ENCODE measurements at regions not wholly inside any gene's neighbourhood (a gene's known extent, or its start where the extent isn't known, plus 50 kb on each side); places are given as distances from the start of the nearest gene placed in this dataset.

DNA sequence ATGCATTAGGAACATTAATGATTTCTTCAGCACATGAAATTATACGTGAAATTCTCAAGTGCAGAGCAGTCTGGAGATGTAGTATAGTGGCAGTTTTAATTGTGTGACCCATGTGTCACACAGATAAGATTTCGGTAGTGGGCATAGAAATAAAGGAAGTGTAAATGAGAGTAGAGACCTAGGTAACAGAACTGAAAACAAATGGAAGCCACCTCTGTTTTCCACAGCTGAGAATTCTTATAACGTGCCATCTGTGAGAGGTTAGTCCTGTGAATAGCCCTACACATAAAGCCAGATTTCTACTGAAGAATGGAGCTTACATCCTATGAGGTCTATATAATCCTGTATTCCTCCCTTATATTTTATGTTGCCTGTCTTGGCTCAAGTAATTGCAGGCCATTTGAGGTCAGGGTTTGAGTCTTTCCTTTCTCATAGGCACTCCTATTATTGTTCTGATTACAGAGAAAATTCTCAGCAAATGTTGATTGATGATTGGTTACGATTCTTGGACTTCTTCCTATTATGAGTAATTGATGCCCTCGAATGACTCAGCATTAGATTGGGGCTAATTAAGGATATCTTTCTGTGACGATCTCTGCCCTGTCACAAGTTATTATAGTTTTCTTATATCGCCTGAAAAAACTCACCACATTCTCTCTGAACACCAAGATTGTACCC is 258.2 kb downstream of the KIF20B start:
- no peak for TF ChIP-seq POLR2A (IDR thresholded peaks at IDR 0.05)
- no peak for TF ChIP-seq CTCF (IDR thresholded peaks at IDR 0.05)

All from heart left ventricle (tissue), 13 donors.